Liver (tissue), 3 donors: ENCODE measurements at regions not wholly inside any gene's neighbourhood (a gene's known extent, or its start where the extent isn't known, plus 50 kb on each side); places are given as distances from the start of the nearest gene placed in this dataset.

Source experiments
- EGR1 ChIP-seq, 2 donors: IDR thresholded peaks; 2 replicates each; pipeline ENCODE4 v1.6.1; 2016 to 2018; ENCODE audit warnings: antibody characterized with exemption in 2 of 2, low read depth in 2 of 2
- NR2F2 ChIP-seq: IDR thresholded peaks from 2 replicates; pipeline ENCODE4 v1.6.1; 2016; ENCODE audit warnings: antibody characterized with exemption
- RAD21 ChIP-seq, 2 donors: IDR thresholded peaks; 2 replicates each; pipeline ENCODE4 v1.6.1; 2016; ENCODE audit warnings: antibody characterized with exemption in 2 of 2, mild to moderate bottlenecking in 2 of 2
- SP1 ChIP-seq: IDR thresholded peaks from 2 replicates; pipeline ENCODE4 v1.6.1; 2018; ENCODE audit warnings: antibody characterized with exemption, mild to moderate bottlenecking
- TAF1 ChIP-seq: conservative IDR thresholded peaks from 2 replicates; pipeline ENCODE4 v1.6.1; 2016; ENCODE audit warnings: antibody characterized with exemption, mild to moderate bottlenecking
- TF ChIP-seq, protein P1 (sequence below): fragments of 150-350 bp; IDR thresholded peaks from 2 replicates; pipeline ENCODE4 v1.5.1; 2017; ENCODE audit warnings: improper control_type of control experiment, low read depth, low read length; ENCODE audit not compliant: missing input control
- TF ChIP-seq, protein P2 (sequence below): IDR thresholded peaks from 2 replicates; pipeline ENCODE4 v1.6.1; 2016; ENCODE audit warnings: antibody characterized with exemption, mild to moderate bottlenecking
- TF ChIP-seq, protein P3 (sequence below): IDR thresholded peaks from 2 replicates; pipeline ENCODE4 v1.6.1; 2016; ENCODE audit warnings: antibody characterized with exemption
- TF ChIP-seq, protein P4 (sequence below): IDR thresholded peaks from 2 replicates; pipeline ENCODE4 v1.6.1; 2016; ENCODE audit warnings: antibody characterized with exemption
- TF ChIP-seq, protein P5 (sequence below): IDR thresholded peaks from 2 replicates; pipeline ENCODE4 v1.6.1; 2016; ENCODE audit warnings: antibody characterized with exemption
- donor health status: healthy.
- donor health status: healthy.

DNA sequence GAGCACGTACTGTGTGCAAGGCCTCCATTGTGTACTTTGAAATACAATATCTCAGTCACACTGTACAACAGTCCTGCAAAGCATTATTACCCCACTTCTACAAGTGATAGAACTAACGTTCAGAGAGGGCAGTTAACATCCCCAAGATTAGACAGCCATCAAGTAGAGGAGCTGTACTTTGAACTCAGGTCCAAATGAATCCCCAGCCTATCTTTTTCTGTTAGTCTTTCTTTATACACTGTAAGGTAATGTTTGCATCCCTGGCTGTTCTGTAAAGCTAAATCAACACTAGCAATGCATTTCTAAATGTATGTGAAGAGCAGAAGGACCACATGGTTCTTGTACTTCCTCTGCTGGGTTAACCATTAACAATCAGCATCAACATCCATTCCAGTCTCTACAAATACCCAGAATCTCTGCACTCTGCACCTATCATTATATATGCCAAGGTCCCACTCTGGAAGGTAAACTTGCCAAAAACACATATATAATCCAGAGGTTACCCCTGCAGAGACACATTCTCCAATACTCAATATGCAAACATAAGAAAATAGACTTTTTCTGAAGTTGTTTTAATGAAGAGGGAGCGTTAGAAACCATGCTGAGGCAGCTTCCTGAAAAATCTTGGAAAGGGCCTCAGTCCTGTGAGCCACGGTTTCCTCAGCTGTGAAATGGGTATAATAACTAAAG is 182.3 kb downstream of the MZT1 start:
- TF ChIP-seq, protein P1, sequence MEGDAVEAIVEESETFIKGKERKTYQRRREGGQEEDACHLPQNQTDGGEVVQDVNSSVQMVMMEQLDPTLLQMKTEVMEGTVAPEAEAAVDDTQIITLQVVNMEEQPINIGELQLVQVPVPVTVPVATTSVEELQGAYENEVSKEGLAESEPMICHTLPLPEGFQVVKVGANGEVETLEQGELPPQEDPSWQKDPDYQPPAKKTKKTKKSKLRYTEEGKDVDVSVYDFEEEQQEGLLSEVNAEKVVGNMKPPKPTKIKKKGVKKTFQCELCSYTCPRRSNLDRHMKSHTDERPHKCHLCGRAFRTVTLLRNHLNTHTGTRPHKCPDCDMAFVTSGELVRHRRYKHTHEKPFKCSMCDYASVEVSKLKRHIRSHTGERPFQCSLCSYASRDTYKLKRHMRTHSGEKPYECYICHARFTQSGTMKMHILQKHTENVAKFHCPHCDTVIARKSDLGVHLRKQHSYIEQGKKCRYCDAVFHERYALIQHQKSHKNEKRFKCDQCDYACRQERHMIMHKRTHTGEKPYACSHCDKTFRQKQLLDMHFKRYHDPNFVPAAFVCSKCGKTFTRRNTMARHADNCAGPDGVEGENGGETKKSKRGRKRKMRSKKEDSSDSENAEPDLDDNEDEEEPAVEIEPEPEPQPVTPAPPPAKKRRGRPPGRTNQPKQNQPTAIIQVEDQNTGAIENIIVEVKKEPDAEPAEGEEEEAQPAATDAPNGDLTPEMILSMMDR = no peak
- TF ChIP-seq, protein P2, sequence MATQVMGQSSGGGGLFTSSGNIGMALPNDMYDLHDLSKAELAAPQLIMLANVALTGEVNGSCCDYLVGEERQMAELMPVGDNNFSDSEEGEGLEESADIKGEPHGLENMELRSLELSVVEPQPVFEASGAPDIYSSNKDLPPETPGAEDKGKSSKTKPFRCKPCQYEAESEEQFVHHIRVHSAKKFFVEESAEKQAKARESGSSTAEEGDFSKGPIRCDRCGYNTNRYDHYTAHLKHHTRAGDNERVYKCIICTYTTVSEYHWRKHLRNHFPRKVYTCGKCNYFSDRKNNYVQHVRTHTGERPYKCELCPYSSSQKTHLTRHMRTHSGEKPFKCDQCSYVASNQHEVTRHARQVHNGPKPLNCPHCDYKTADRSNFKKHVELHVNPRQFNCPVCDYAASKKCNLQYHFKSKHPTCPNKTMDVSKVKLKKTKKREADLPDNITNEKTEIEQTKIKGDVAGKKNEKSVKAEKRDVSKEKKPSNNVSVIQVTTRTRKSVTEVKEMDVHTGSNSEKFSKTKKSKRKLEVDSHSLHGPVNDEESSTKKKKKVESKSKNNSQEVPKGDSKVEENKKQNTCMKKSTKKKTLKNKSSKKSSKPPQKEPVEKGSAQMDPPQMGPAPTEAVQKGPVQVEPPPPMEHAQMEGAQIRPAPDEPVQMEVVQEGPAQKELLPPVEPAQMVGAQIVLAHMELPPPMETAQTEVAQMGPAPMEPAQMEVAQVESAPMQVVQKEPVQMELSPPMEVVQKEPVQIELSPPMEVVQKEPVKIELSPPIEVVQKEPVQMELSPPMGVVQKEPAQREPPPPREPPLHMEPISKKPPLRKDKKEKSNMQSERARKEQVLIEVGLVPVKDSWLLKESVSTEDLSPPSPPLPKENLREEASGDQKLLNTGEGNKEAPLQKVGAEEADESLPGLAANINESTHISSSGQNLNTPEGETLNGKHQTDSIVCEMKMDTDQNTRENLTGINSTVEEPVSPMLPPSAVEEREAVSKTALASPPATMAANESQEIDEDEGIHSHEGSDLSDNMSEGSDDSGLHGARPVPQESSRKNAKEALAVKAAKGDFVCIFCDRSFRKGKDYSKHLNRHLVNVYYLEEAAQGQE = no peak
- TF ChIP-seq, protein P3, sequence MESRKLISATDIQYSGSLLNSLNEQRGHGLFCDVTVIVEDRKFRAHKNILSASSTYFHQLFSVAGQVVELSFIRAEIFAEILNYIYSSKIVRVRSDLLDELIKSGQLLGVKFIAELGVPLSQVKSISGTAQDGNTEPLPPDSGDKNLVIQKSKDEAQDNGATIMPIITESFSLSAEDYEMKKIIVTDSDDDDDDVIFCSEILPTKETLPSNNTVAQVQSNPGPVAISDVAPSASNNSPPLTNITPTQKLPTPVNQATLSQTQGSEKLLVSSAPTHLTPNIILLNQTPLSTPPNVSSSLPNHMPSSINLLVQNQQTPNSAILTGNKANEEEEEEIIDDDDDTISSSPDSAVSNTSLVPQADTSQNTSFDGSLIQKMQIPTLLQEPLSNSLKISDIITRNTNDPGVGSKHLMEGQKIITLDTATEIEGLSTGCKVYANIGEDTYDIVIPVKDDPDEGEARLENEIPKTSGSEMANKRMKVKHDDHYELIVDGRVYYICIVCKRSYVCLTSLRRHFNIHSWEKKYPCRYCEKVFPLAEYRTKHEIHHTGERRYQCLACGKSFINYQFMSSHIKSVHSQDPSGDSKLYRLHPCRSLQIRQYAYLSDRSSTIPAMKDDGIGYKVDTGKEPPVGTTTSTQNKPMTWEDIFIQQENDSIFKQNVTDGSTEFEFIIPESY = no peak
- TF ChIP-seq SP1 = no peak
- no peak for TF ChIP-seq NR2F2
- TF ChIP-seq, protein P4, sequence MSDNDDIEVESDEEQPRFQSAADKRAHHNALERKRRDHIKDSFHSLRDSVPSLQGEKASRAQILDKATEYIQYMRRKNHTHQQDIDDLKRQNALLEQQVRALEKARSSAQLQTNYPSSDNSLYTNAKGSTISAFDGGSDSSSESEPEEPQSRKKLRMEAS = no peak
- no peak for TF ChIP-seq TAF1
- no peak for TF ChIP-seq RAD21 (IDR thresholded peaks at IDR 0.05)
- TF ChIP-seq EGR1 (IDR thresholded peaks at IDR 0.05; ENCODE audit: low read depth in 2 of 2) = no peak
- TF ChIP-seq, protein P5, sequence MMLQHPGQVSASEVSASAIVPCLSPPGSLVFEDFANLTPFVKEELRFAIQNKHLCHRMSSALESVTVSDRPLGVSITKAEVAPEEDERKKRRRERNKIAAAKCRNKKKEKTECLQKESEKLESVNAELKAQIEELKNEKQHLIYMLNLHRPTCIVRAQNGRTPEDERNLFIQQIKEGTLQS = no peak
